HepG2 (cell line): ENCODE measurements at regions not wholly inside any gene's neighbourhood (a gene's known extent, or its start where the extent isn't known, plus 50 kb on each side); places are given as distances from the start of the nearest gene placed in this dataset.

Source experiments
- TF ChIP-seq, protein P1 (sequence below), 2 experiments: sonication (generic) in 1 of 2; formaldehyde crosslinking in 1 of 2; IDR thresholded peaks; 2 replicates each; pipeline versions ENCODE4 v1.5.1 to v1.6.1; 2011 to 2020; ENCODE audit warnings: borderline replicate concordance in 1 of 2, low read depth in 1 of 2, low read length in 1 of 2, mild to moderate bottlenecking in 1 of 2, missing genetic modification reagents in 1 of 2, moderate library complexity in 1 of 2
- TF ChIP-seq, protein P2 (sequence below): sonication (generic); formaldehyde crosslinking; IDR thresholded peaks from 2 replicates; pipeline ENCODE4 v1.5.0; 2020; ENCODE audit warnings: mild to moderate bottlenecking, missing genetic modification reagents, moderate library complexity

DNA sequence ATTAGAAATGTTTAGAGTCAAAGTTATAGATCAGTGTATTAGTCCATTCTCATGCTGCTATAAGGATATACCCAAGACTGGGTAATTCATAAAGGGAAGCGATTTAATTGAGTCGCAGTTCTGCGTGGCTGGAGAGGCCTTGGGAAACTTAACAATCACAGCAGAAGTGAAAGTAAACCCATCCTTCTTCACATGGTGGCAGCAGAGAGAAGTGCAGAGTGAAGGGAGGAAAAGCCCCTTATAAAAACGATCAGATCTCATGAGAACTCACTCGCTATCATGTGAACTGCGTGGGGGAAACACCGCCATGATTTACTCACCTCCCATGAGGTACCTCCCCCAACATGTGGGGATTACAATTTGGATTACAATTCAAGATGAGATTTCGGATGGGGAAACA, 871.5 kb downstream of the DIPK2A start:
- TF ChIP-seq, protein P1, sequence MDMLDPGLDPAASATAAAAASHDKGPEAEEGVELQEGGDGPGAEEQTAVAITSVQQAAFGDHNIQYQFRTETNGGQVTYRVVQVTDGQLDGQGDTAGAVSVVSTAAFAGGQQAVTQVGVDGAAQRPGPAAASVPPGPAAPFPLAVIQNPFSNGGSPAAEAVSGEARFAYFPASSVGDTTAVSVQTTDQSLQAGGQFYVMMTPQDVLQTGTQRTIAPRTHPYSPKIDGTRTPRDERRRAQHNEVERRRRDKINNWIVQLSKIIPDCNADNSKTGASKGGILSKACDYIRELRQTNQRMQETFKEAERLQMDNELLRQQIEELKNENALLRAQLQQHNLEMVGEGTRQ (IDR thresholded peaks at IDR 0.05; ENCODE audit: low read depth, low read length): no peak
- TF ChIP-seq, protein P1 (CRISPR knock-in tag; IDR thresholded peaks at IDR 0.05; ENCODE audit: borderline replicate concordance): no peak
- TF ChIP-seq, protein P2, sequence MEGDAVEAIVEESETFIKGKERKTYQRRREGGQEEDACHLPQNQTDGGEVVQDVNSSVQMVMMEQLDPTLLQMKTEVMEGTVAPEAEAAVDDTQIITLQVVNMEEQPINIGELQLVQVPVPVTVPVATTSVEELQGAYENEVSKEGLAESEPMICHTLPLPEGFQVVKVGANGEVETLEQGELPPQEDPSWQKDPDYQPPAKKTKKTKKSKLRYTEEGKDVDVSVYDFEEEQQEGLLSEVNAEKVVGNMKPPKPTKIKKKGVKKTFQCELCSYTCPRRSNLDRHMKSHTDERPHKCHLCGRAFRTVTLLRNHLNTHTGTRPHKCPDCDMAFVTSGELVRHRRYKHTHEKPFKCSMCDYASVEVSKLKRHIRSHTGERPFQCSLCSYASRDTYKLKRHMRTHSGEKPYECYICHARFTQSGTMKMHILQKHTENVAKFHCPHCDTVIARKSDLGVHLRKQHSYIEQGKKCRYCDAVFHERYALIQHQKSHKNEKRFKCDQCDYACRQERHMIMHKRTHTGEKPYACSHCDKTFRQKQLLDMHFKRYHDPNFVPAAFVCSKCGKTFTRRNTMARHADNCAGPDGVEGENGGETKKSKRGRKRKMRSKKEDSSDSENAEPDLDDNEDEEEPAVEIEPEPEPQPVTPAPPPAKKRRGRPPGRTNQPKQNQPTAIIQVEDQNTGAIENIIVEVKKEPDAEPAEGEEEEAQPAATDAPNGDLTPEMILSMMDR (CRISPR knock-in tag): peak; percentile 34; the same call in 1 of the 2 replicates
